Left lung (tissue), 4 donors: ENCODE measurements at regions not wholly inside any gene's neighbourhood (a gene's known extent, or its start where the extent isn't known, plus 50 kb on each side); places are given as distances from the start of the nearest gene placed in this dataset.

Experiments used
- ATAC-seq: fragments of 200-7000 bp; cut with Tn5 transposase; one replicate; pipeline ENCODE4 v1.9.1; 2020; ENCODE audit warnings: moderate library complexity
- DNase-seq, 4 donors: peaks; one replicate each; pipeline ENCODE4 v3.0.0-alpha.2; 2013 to 2020
- H3K27ac ChIP-seq, 2 donors: fragments of 200-600 bp; sonication (generic) in 1 of 2; one replicate each; pipeline versions ENCODE4 v1.5.0 to v1.8.0; 2020 to 2021
- H3K27me3 ChIP-seq, 2 donors: fragments of 200-600 bp; sonication (generic) in 1 of 2; one replicate each; pipeline versions ENCODE4 v1.5.0 to v1.8.0; 2020 to 2021
- H3K36me3 ChIP-seq, 2 donors: fragments of 200-600 bp; sonication (generic) in 1 of 2; one replicate each; pipeline versions ENCODE4 v1.5.0 to v1.8.0; 2020 to 2021
- H3K4me1 ChIP-seq, 2 donors: fragments of 200-600 bp; one replicate each; pipeline ENCODE4 v1.8.0; 2021
- H3K4me3 ChIP-seq, 2 donors: fragments of 200-600 bp; sonication (generic) in 1 of 2; one replicate each; pipeline versions ENCODE4 v1.5.0 to v1.8.0; 2020 to 2021; ENCODE audit warnings: mild to moderate bottlenecking in 1 of 2
- H3K9me3 ChIP-seq, 2 donors: fragments of 200-600 bp; sonication (generic) in 1 of 2; one replicate each; pipeline versions ENCODE4 v1.5.0 to v1.8.0; 2020 to 2021
- intact Hi-C, 2 donors: fragments of 100-400 bp; cut with DNase I; formaldehyde crosslinking; loops; one replicate each; pipeline versions ENCODE4 v1.11.2 to v1.14.2; 2022
- TF ChIP-seq, protein P1 (sequence below), 2 donors: fragments of 200-600 bp; sonication (generic) in 1 of 2; IDR thresholded peaks; one replicate each; pipeline versions ENCODE4 v1.5.0 to v1.8.0; 2021; ENCODE audit warnings: antibody characterized with exemption in 2 of 2
- donor health status: DM: no; HTN: yes; CAD: no.
- donor health status: DM: no; HTN: no; CAD: no.

- Histone ChIP-seq H3K27me3 (no peaks in the 10 kb centered on the region), H3K27ac (no peak overlapping the region), H3K4me3 (no peak overlapping the region), H3K4me1 (no peaks in the 10 kb centered on the region), H3K36me3 (no peaks in the 10 kb centered on the region), H3K9me3 (peaks cover 0 to 4% of the 10 kb centered on the region in 2 donors)
- no peak for DNase-seq
- TF ChIP-seq, protein P1, sequence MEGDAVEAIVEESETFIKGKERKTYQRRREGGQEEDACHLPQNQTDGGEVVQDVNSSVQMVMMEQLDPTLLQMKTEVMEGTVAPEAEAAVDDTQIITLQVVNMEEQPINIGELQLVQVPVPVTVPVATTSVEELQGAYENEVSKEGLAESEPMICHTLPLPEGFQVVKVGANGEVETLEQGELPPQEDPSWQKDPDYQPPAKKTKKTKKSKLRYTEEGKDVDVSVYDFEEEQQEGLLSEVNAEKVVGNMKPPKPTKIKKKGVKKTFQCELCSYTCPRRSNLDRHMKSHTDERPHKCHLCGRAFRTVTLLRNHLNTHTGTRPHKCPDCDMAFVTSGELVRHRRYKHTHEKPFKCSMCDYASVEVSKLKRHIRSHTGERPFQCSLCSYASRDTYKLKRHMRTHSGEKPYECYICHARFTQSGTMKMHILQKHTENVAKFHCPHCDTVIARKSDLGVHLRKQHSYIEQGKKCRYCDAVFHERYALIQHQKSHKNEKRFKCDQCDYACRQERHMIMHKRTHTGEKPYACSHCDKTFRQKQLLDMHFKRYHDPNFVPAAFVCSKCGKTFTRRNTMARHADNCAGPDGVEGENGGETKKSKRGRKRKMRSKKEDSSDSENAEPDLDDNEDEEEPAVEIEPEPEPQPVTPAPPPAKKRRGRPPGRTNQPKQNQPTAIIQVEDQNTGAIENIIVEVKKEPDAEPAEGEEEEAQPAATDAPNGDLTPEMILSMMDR (IDR thresholded peaks at IDR 0.05), result no peak
- no peak for ATAC-seq
- intact Hi-C loops, result no loop called here
These were observed 502.7 kb downstream of the BCL11B start for GRCh38 chr14:98769326-98769725.

- no peaks in the 10 kb centered on the region for H3K4me1 ChIP-seq
- ATAC-seq (no peak), DNase-seq (no peak)
- intact Hi-C loops, result no loop called here
- TF ChIP-seq, protein P1 (IDR thresholded peaks at IDR 0.05), result no peak
- H3K36me3 ChIP-seq, result no peaks in the 10 kb centered on the region
- H3K4me3 ChIP-seq, result no peak overlapping the region
- no peak overlapping the region for H3K27ac ChIP-seq
- no peaks in the 10 kb centered on the region for H3K9me3 ChIP-seq
- no peaks in the 10 kb centered on the region for H3K27me3 ChIP-seq
These were observed 501.8 kb downstream of the BCL11B start for GRCh38 chr14:98770151-98770550.

DNA sequence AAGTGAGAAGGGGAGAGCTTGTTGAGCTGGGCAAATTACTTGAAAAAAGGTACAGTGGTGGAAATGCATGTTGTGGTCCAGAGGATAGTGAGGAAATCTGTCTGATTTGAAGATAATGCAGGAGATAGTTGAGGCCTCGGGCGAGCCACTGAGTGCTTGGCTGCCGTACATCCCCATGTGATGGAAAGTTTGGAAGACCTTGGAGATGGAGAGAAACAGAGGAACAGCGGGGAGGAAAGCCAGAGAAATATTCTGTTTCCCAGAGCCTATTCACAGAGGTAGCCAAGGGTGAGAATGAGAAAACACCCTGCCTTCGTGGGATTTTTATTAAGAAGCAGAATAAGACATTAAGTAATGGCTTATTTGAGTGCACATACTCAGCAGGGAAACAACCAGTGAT is 498.2 kb downstream of the BCL11B start:
- no peak for DNase-seq
- no peak for ATAC-seq
- Histone ChIP-seq H3K9me3 (no peaks in the 10 kb centered on the region), H3K36me3 (no peaks in the 10 kb centered on the region), H3K27ac (no peak overlapping the region), H3K4me3 (no peak overlapping the region), H3K27me3 (no peaks in the 10 kb centered on the region), H3K4me1 (no peaks in the 10 kb centered on the region)
- TF ChIP-seq, protein P1 (IDR thresholded peaks at IDR 0.05), result no peak
- intact Hi-C loops, result no loop called here

GRCh38 chr14:98775892-98776291 is 496.1 kb downstream of the BCL11B start:
- no peaks in the 10 kb centered on the region for H3K9me3 ChIP-seq
- TF ChIP-seq, protein P1 (IDR thresholded peaks at IDR 0.05), result no peak
- ATAC-seq (no peak), DNase-seq (no peak)
- H3K4me3 ChIP-seq, result no peak overlapping the region
- H3K27ac ChIP-seq, result no peak overlapping the region
- intact Hi-C loops, result no loop called here
- H3K36me3 ChIP-seq, result no peaks in the 10 kb centered on the region
- no peaks in the 10 kb centered on the region for H3K27me3 ChIP-seq
- H3K4me1 ChIP-seq, result no peaks in the 10 kb centered on the region

- DNase-seq (no peak), ATAC-seq (no peak)
- no peak overlapping the region for H3K27ac ChIP-seq
- intact Hi-C loops, result no loop called here
- H3K9me3 ChIP-seq, result no peaks in the 10 kb centered on the region
- no peak overlapping the region for H3K4me3 ChIP-seq
- no peaks in the 10 kb centered on the region for H3K36me3 ChIP-seq
- H3K4me1 ChIP-seq, result no peaks in the 10 kb centered on the region
- TF ChIP-seq, protein P1 (IDR thresholded peaks at IDR 0.05), result no peak
- H3K27me3 ChIP-seq, result peaks cover 0 to 16% of the 10 kb centered on the region in 2 donors
These were observed 489.9 kb downstream of the BCL11B start for GRCh38 chr14:98782062-98782461.
